ENCODE measurements at regions not wholly inside any gene's neighbourhood (a gene's known extent, or its start where the extent isn't known, plus 50 kb on each side); places are given as distances from the start of the nearest gene placed in this dataset.

- Mint-ChIP-seq H3K4me3 (no peak overlapping the region), H3K27me3 (ENCODE audit: low read depth) (no peaks in the 10 kb centered on the region), H3K9me3 (no peaks in the 10 kb centered on the region), H3K4me1 (no peaks in the 10 kb centered on the region), H3K27ac (ENCODE audit: unreplicated experiment) (no peak overlapping the region), H3K36me3 (ENCODE audit: low read depth) (no peaks in the 10 kb centered on the region)
- no peak for DNase-seq (ENCODE audit: low read depth, low spot score)
- no peak for TF ChIP-seq CTCF (conservative IDR thresholded peaks at IDR 0.05)
These were observed 149.7 kb upstream of the ARID1B start for GRCh38 chr6:156627524-156627923.

- H3K9me3 Mint-ChIP-seq, result no peaks in the 10 kb centered on the region
- H3K27ac Mint-ChIP-seq (ENCODE audit: unreplicated experiment), result no peak overlapping the region
- H3K27me3 Mint-ChIP-seq (ENCODE audit: low read depth), result no peaks in the 10 kb centered on the region
- TF ChIP-seq CTCF (conservative IDR thresholded peaks at IDR 0.05), result no peak
- H3K4me3 Mint-ChIP-seq, result no peak overlapping the region
- H3K36me3 Mint-ChIP-seq (ENCODE audit: low read depth), result no peaks in the 10 kb centered on the region
- no peaks in the 10 kb centered on the region for H3K4me1 Mint-ChIP-seq
- no peak for DNase-seq (ENCODE audit: low read depth, low spot score)
These were observed 155.0 kb upstream of the ARID1B start for GRCh38 chr6:156622185-156622584.

GRCh38 chr6:156620331-156620730 lies 156.8 kb upstream of the ARID1B start:
- H3K36me3 Mint-ChIP-seq (ENCODE audit: low read depth), result no peaks in the 10 kb centered on the region
- H3K9me3 Mint-ChIP-seq, result no peaks in the 10 kb centered on the region
- no peaks in the 10 kb centered on the region for H3K27me3 Mint-ChIP-seq (ENCODE audit: low read depth)
- no peak for DNase-seq (ENCODE audit: low read depth, low spot score)
- no peaks in the 10 kb centered on the region for H3K4me1 Mint-ChIP-seq
- H3K4me3 Mint-ChIP-seq, result no peak overlapping the region
- H3K27ac Mint-ChIP-seq (ENCODE audit: unreplicated experiment), result no peak overlapping the region
- TF ChIP-seq CTCF (conservative IDR thresholded peaks at IDR 0.05), result no peak

- no peak overlapping the region for H3K27ac Mint-ChIP-seq (ENCODE audit: unreplicated experiment)
- H3K4me3 Mint-ChIP-seq, result no peak overlapping the region
- no peak for TF ChIP-seq CTCF (conservative IDR thresholded peaks at IDR 0.05)
- H3K27me3 Mint-ChIP-seq (ENCODE audit: low read depth), result no peaks in the 10 kb centered on the region
- no peak for DNase-seq (ENCODE audit: low read depth, low spot score)
- H3K9me3 Mint-ChIP-seq, result peaks cover 6% of the 10 kb centered on the region
- H3K4me1 Mint-ChIP-seq, result no peaks in the 10 kb centered on the region
- peaks cover 6% of the 10 kb centered on the region for H3K36me3 Mint-ChIP-seq (ENCODE audit: low read depth)
These were observed 158.5 kb upstream of the ARID1B start for GRCh38 chr6:156618600-156619205.

GRCh38 chr6:156617941-156618340 lies 159.2 kb upstream of the ARID1B start:
- no peaks in the 10 kb centered on the region for H3K27me3 Mint-ChIP-seq (ENCODE audit: low read depth)
- no peaks in the 10 kb centered on the region for H3K4me1 Mint-ChIP-seq
- no peak overlapping the region for H3K27ac Mint-ChIP-seq (ENCODE audit: unreplicated experiment)
- peaks cover 8% of the 10 kb centered on the region for H3K9me3 Mint-ChIP-seq
- no peak for TF ChIP-seq CTCF (conservative IDR thresholded peaks at IDR 0.05)
- peaks cover 6% of the 10 kb centered on the region for H3K36me3 Mint-ChIP-seq (ENCODE audit: low read depth)
- no peak for DNase-seq (ENCODE audit: low read depth, low spot score)
- no peak overlapping the region for H3K4me3 Mint-ChIP-seq
